ENCODE measurements at regions not wholly inside any gene's neighbourhood (a gene's known extent, or its start where the extent isn't known, plus 50 kb on each side); places are given as distances from the start of the nearest gene placed in this dataset.
"Not testable (repeated sequence)": the region's sequence is repeated elsewhere in the genome, so short reads cannot be mapped to it uniquely, and the experiment has no call there.

- no peak for DNase-seq
Observed at GRCh38 chr9:78676009-78676408, 379.1 kb downstream of the PSAT1 start.

- no peak for DNase-seq
Observed at GRCh38 chr9:78676623-78677022, 379.7 kb downstream of the PSAT1 start.

- no peak for DNase-seq
Observed at GRCh38 chr9:78677326-78677725, 380.4 kb downstream of the PSAT1 start.

GRCh38 chr9:78678877-78679276 lies 382.0 kb downstream of the PSAT1 start:
- no peak for DNase-seq

GRCh38 chr9:78680196-78680595 lies 383.3 kb downstream of the PSAT1 start:
- DNase-seq, result no peak

GRCh38 chr9:78682216-78682615 lies 385.3 kb downstream of the PSAT1 start:
- DNase-seq, result no peak

- DNase-seq, result no peak
Observed at GRCh38 chr9:78685471-78685870, 388.5 kb downstream of the PSAT1 start.

GRCh38 chr9:78688796-78689195 lies 391.9 kb downstream of the PSAT1 start:
- DNase-seq, result no peak

- DNase-seq, result no peak
Observed at GRCh38 chr9:78691542-78691941, 394.6 kb downstream of the PSAT1 start.

GRCh38 chr9:78692871-78693270 lies 395.9 kb downstream of the PSAT1 start:
- no peak for DNase-seq

- DNase-seq, result no peak
Observed at GRCh38 chr9:78694974-78695373, 398.0 kb downstream of the PSAT1 start.

GRCh38 chr9:78695519-78695918 lies 398.6 kb downstream of the PSAT1 start:
- no peak for DNase-seq

GRCh38 chr9:78697618-78698017 lies 400.7 kb downstream of the PSAT1 start:
- no peak for DNase-seq

- no peak for DNase-seq
Observed at GRCh38 chr9:78698371-78698770, 401.4 kb downstream of the PSAT1 start.

GRCh38 chr9:78699217-78699616 lies 402.3 kb downstream of the PSAT1 start:
- not testable (repeated sequence) for DNase-seq

GRCh38 chr9:78704153-78704552 lies 407.2 kb downstream of the PSAT1 start:
- not testable (repeated sequence) for DNase-seq

GRCh38 chr9:78707080-78707479 lies 410.2 kb downstream of the PSAT1 start:
- DNase-seq, result no peak

- no peak for DNase-seq
Observed at GRCh38 chr9:78707481-78707991, 410.6 kb downstream of the PSAT1 start.

GRCh38 chr9:78712903-78713613 lies 416.1 kb downstream of the PSAT1 start:
- DNase-seq, result no peak

GRCh38 chr9:78713614-78714405 lies 416.9 kb downstream of the PSAT1 start:
- DNase-seq, result no peak

- DNase-seq, result no peak
Observed at GRCh38 chr9:78714576-78714975, 417.7 kb downstream of the PSAT1 start.

GRCh38 chr9:78719029-78719428 lies 422.1 kb downstream of the PSAT1 start:
- not testable (repeated sequence) for DNase-seq

- DNase-seq, result no peak
Observed at GRCh38 chr9:78724896-78725295, 428.0 kb downstream of the PSAT1 start.

GRCh38 chr9:78725503-78725902 lies 428.6 kb downstream of the PSAT1 start:
- DNase-seq, result no peak
